Stimulated activated CD4-positive, alpha-beta T cell treated with anti-CD3 and anti-CD28 coated beads, Interleukin-15, amount 100 ng/mL, for 48 hours (primary cell): ENCODE measurements at regions not wholly inside any gene's neighbourhood (a gene's known extent, or its start where the extent isn't known, plus 50 kb on each side); places are given as distances from the start of the nearest gene placed in this dataset.

Source experiments
- DNase-seq, 2 donors: peaks; one replicate each; pipeline ENCODE4 v3.0.0-alpha.2; 2020; ENCODE audit warnings: low read depth in 2 of 2

GRCh38 chr1:209375671-209376365, 207.7 kb upstream of the CAMK1G start:
- DNase-seq: no peak

GRCh38 chr1:209376774-209377173, 206.7 kb upstream of the CAMK1G start:
- no peak for DNase-seq

GRCh38 chr1:209377995-209378394, 205.5 kb upstream of the CAMK1G start:
- no peak for DNase-seq

- DNase-seq: no peak
Measured at GRCh38 chr1:209379280-209379679, 204.2 kb upstream of the CAMK1G start.

GRCh38 chr1:209380420-209380819, 203.1 kb upstream of the CAMK1G start:
- no peak for DNase-seq

- no peak for DNase-seq
Measured at GRCh38 chr1:209382231-209383100, 201.0 kb upstream of the CAMK1G start.

GRCh38 chr1:209383422-209383821, 200.1 kb upstream of the CAMK1G start:
- no peak for DNase-seq

- no peak for DNase-seq
Measured at GRCh38 chr1:209383907-209384709, 199.4 kb upstream of the CAMK1G start.

GRCh38 chr1:209384710-209385550, 198.6 kb upstream of the CAMK1G start:
- DNase-seq: no peak

- DNase-seq: no peak
Measured at GRCh38 chr1:209386156-209386555, 197.4 kb upstream of the CAMK1G start.

GRCh38 chr1:209387271-209387968, 196.1 kb upstream of the CAMK1G start:
- DNase-seq: no peak

GRCh38 chr1:209387969-209388329, 195.6 kb upstream of the CAMK1G start:
- no peak for DNase-seq

GRCh38 chr1:209388358-209388757, 195.2 kb upstream of the CAMK1G start:
- no peak for DNase-seq

GRCh38 chr1:209389258-209389657, 194.3 kb upstream of the CAMK1G start:
- no peak for DNase-seq

- DNase-seq: no peak
Measured at GRCh38 chr1:209389975-209390374, 193.5 kb upstream of the CAMK1G start.

GRCh38 chr1:209390764-209391163, 192.8 kb upstream of the CAMK1G start:
- no peak for DNase-seq

- no peak for DNase-seq
Measured at GRCh38 chr1:209391792-209392191, 191.7 kb upstream of the CAMK1G start.

GRCh38 chr1:209395169-209395568, 188.3 kb upstream of the CAMK1G start:
- DNase-seq: no peak

- DNase-seq: no peak
Measured at GRCh38 chr1:209397371-209397770, 186.1 kb upstream of the CAMK1G start.

GRCh38 chr1:209397910-209398309, 185.6 kb upstream of the CAMK1G start:
- no peak for DNase-seq
